Activated naive CD4-positive, alpha-beta T cell treated with Interleukin-2 at 50 U/mL for 16 hours (primary cell): ENCODE measurements at regions not wholly inside any gene's neighbourhood (a gene's known extent, or its start where the extent isn't known, plus 50 kb on each side); places are given as distances from the start of the nearest gene placed in this dataset.

Source experiments
- DNase-seq: peaks from one replicate; pipeline ENCODE4 v3.0.0-alpha.2; 2020

- DNase-seq: no peak
These were observed 69.1 kb upstream of the BTN3A2 start for GRCh38 chr6:26295691-26296555.

- DNase-seq: no peak
These were observed 68.5 kb upstream of the BTN3A2 start for GRCh38 chr6:26296556-26296856.

- DNase-seq: no peak
These were observed 67.9 kb upstream of the BTN3A2 start for GRCh38 chr6:26296857-26297648.

GRCh38 chr6:26299286-26300042 is 65.5 kb upstream of the BTN3A2 start:
- no peak for DNase-seq

- no peak for DNase-seq
These were observed 65.0 kb upstream of the BTN3A2 start for GRCh38 chr6:26300043-26300331.

- no peak for DNase-seq
These were observed 64.6 kb upstream of the BTN3A2 start for GRCh38 chr6:26300359-26300758.

GRCh38 chr6:26300828-26301227 is 64.2 kb upstream of the BTN3A2 start:
- no peak for DNase-seq

GRCh38 chr6:26301638-26302037 is 63.4 kb upstream of the BTN3A2 start:
- no peak for DNase-seq

- DNase-seq: no peak
These were observed 61.9 kb upstream of the BTN3A2 start for GRCh38 chr6:26302941-26303559.

GRCh38 chr6:26304213-26304796 is 60.7 kb upstream of the BTN3A2 start:
- no peak for DNase-seq

- peak; percentile 75 for DNase-seq
These were observed 60.0 kb upstream of the BTN3A2 start for GRCh38 chr6:26304797-26305640.

- DNase-seq: no peak
These were observed 59.4 kb upstream of the BTN3A2 start for GRCh38 chr6:26305641-26305969.

- DNase-seq: no peak
These were observed 58.8 kb upstream of the BTN3A2 start for GRCh38 chr6:26306232-26306631.

GRCh38 chr6:26307850-26308249 is 57.1 kb upstream of the BTN3A2 start:
- DNase-seq: no peak

- no peak for DNase-seq
These were observed 55.3 kb upstream of the BTN3A2 start for GRCh38 chr6:26309731-26310142.

GRCh38 chr6:26311012-26311384 is 54.0 kb upstream of the BTN3A2 start:
- DNase-seq: peak; percentile 50

GRCh38 chr6:26311385-26312095 is 53.5 kb upstream of the BTN3A2 start:
- peak; percentile 54 for DNase-seq

GRCh38 chr6:26312096-26312463 is 52.9 kb upstream of the BTN3A2 start:
- no peak for DNase-seq

- DNase-seq: peak; percentile 80
These were observed 52.2 kb upstream of the BTN3A2 start for GRCh38 chr6:26312501-26313397.
